HEK293T (cell line): ENCODE measurements at regions not wholly inside any gene's neighbourhood (a gene's known extent, or its start where the extent isn't known, plus 50 kb on each side); places are given as distances from the start of the nearest gene placed in this dataset.

Experiments
- BHLHE40 ChIP-seq: fragments of 450-650 bp; IDR thresholded peaks from 2 replicates; pipeline ENCODE4 v1.6.1; 2016; ENCODE audit warnings: mild to moderate bottlenecking, moderate library complexity, borderline replicate concordance
- ELF4 ChIP-seq: fragments of 450-650 bp; IDR thresholded peaks from 2 replicates; pipeline ENCODE4 v1.6.1; 2017; ENCODE audit warnings: antibody characterized with exemption
- FOXM1 ChIP-seq: fragments of 450-650 bp; IDR thresholded peaks from 2 replicates; pipeline ENCODE4 v1.6.1; 2017; ENCODE audit warnings: mild to moderate bottlenecking, borderline replicate concordance
- L3MBTL2 ChIP-seq: fragments of 450-650 bp; conservative IDR thresholded peaks from 2 replicates; pipeline ENCODE4 v1.6.1; 2016; ENCODE audit warnings: mild to moderate bottlenecking
- NFRKB ChIP-seq: fragments of 450-650 bp; IDR thresholded peaks from 2 replicates; pipeline ENCODE4 v1.6.1; 2016; ENCODE audit warnings: mild to moderate bottlenecking, moderate library complexity
- SP1 ChIP-seq: fragments of 450-650 bp; IDR thresholded peaks from 2 replicates; pipeline ENCODE4 v1.6.1; 2017
- ZNF384 ChIP-seq: fragments of 450-650 bp; IDR thresholded peaks from 2 replicates; pipeline ENCODE4 v1.6.1; 2016

DNA sequence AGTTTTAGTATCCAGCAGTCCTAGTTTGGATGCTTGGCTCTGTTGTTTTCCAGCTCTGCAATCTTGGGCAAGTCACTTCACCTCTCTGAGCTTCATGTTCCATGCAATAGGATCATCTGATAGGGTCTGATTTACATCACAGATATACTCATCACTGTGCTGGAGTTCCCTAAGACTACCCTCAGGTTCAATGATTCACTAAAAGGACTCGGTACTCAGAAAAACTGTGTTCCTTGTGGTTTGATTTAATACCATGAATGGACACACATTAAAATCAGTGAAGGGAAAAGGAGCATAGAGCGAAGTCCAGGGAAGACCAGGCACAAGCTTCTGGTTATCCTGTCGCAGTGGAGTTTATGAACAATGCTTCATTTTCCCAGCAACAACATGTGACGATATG, 119.9 kb upstream of the EFNA5 start:
- TF ChIP-seq FOXM1 (no peak), NFRKB (no peak), L3MBTL2 (no peak), BHLHE40 (no peak), ZNF384 (no peak), SP1 (no peak), ELF4 (no peak)
